Activated T-helper 2 cell treated with anti-CD3 and anti-CD28 coated beads, Interferon-gamma antibody, Interleukin-2, Interleukin-4, amounts not matched to agents 10 μg/mL and 5 μg/mL and 100 μg/mL, durations not matched to agents 14 hours and 24 hours and 36 hours (primary cell): ENCODE measurements at regions not wholly inside any gene's neighbourhood (a gene's known extent, or its start where the extent isn't known, plus 50 kb on each side); places are given as distances from the start of the nearest gene placed in this dataset.

Source experiments
- DNase-seq: peaks from one replicate; pipeline ENCODE4 v3.0.0; 2021; ENCODE audit warnings: low spot score
- H3K27ac Mint-ChIP-seq: one replicate; pipeline ENCODE4 v1.8.0; 2021; ENCODE audit warnings: mixed read lengths
- H3K27me3 Mint-ChIP-seq: one replicate; pipeline ENCODE4 v1.8.0; 2021; ENCODE audit warnings: low read depth, mixed read lengths
- H3K36me3 Mint-ChIP-seq: one replicate; pipeline ENCODE4 v1.8.0; 2021; ENCODE audit warnings: low read depth, mixed read lengths
- H3K4me1 Mint-ChIP-seq: one replicate; pipeline ENCODE4 v1.8.0; 2021; ENCODE audit warnings: low read depth, mixed read lengths
- H3K4me3 Mint-ChIP-seq: one replicate; pipeline ENCODE4 v1.8.0; 2021; ENCODE audit warnings: low read depth, mild to moderate bottlenecking, moderate library complexity, mixed read lengths
- H3K9me3 Mint-ChIP-seq: one replicate; pipeline ENCODE4 v1.8.0; 2021; ENCODE audit warnings: mixed read lengths
- intact Hi-C: fragments of 100-400 bp; cut with micrococcal nuclease; formaldehyde crosslinking; loops from one replicate; pipeline ENCODE4 v1.15.1; 2023

DNA sequence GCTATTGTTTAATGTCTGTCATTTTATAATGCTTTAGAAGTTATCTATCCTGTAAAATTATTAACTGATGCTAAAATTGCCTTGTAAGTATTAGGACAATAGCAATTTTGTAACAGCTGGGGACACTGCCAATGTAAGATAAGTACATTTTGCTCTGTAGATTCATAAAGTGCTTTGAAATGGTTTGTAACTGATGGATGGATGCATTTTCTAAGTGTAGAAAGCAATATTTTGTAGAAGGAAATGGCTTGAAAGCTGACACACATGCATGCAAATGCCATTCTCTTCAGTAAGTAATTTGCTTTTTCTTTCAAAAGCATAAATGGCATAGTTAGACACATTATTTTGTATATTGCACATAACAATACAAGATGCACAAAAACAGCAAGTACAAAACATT lies 129.8 kb downstream of the FOXG1 start:
- no peak overlapping the region for H3K27ac Mint-ChIP-seq
- DNase-seq = no peak

DNA sequence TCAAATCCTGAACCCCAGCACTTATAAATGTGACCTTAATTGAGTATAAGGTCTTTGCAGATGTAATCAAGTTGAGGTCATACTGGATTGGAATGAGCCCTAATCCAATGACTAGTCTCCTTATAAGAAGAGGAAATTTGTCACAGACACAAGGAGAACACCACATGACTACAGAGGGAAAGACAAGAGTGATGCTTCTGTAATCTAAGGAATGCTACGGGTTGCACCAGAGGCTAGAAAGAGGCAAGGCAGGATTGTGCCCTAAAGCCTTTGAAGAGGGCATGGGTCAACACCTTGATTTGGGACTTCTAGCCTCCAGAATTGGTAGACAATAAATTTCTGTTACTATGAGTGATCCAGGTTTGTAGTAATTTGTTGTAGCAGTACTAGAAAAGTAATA lies 135.0 kb downstream of the FOXG1 start:
- H3K36me3 Mint-ChIP-seq = no peaks in the 10 kb centered on the region
- H3K9me3 Mint-ChIP-seq = peaks cover 28% of the 10 kb centered on the region
- intact Hi-C loops = no loop called here
- DNase-seq = no peak
- no peak overlapping the region for H3K27ac Mint-ChIP-seq
- H3K27me3 Mint-ChIP-seq = no peaks in the 10 kb centered on the region
- H3K4me1 Mint-ChIP-seq = no peaks in the 10 kb centered on the region
- H3K4me3 Mint-ChIP-seq = no peak overlapping the region

More for the DNA sequence above, 129.8 kb downstream of the FOXG1 start:
- H3K36me3 Mint-ChIP-seq = no peaks in the 10 kb centered on the region
- intact Hi-C loops = no loop called here
- H3K4me1 Mint-ChIP-seq = no peaks in the 10 kb centered on the region
- H3K9me3 Mint-ChIP-seq = peaks cover 20% of the 10 kb centered on the region
- H3K27me3 Mint-ChIP-seq = no peaks in the 10 kb centered on the region
- H3K4me3 Mint-ChIP-seq = no peak overlapping the region

DNA sequence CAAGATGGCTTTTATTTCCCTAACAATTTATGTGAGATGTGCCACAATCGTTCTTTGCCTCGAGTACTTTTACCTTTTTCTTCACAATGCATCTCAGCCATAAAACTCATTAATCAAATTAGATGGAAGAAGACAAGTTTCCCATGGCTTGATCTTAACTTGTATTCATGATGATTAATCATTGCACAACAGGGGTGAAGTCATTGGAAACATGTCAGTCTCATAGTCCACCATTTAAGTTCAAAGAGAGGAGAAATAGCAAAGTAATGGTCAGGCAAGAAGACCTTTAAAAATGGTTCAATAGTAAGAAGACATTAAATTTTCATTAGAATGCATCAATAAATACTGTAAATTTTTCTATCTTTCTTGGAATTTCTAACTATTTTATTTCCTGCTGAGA lies 136.3 kb downstream of the FOXG1 start:
- no peaks in the 10 kb centered on the region for H3K4me1 Mint-ChIP-seq
- intact Hi-C loops = no loop called here
- H3K27ac Mint-ChIP-seq = no peak overlapping the region
- DNase-seq = no peak
- no peaks in the 10 kb centered on the region for H3K36me3 Mint-ChIP-seq
- no peaks in the 10 kb centered on the region for H3K27me3 Mint-ChIP-seq
- H3K9me3 Mint-ChIP-seq = peaks cover 41% of the 10 kb centered on the region
- no peak overlapping the region for H3K4me3 Mint-ChIP-seq

DNA sequence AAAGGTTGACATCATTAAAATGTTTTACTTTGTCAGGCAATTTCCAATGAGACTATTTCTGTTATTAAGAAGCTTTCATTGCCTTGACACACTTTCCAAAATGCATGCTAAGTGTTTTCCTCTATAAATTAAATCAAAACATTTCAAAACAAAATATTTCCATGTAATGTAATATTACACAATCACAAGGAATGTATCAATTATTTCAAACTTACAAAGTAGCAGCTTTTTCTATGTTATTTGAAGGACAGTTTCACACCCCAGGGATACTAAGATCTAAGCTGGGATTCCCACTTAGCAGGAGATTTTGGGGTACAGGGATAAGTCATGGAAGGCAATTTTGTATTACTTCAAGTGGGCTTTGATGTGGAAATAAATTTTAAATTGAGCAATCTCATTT lies 144.9 kb downstream of the FOXG1 start:
- Mint-ChIP-seq H3K4me1 (no peaks in the 10 kb centered on the region), H3K27ac (no peak overlapping the region)

DNA sequence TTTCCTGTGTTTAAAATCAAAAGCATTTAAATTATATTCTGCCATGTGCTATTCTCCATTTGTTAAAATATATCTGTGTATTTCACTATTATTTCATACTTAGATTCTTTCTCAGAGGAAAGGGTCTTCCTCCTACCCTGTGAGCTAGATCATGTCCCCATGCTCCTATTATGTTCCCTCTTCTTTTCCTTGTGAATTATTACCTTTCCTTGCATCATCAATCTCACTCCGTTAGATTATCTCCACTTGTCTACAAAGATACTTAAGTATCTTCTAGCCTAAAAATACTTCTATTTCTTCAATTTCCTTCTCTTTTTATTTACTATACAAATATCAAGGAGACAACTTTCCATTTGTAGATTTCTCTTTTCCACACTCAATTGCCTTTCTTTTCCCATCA lies 146.5 kb downstream of the FOXG1 start:
- peaks cover 55% of the 10 kb centered on the region for H3K9me3 Mint-ChIP-seq
- no peak overlapping the region for H3K27ac Mint-ChIP-seq
- intact Hi-C loops = no loop called here
- no peak overlapping the region for H3K4me3 Mint-ChIP-seq
- no peak for DNase-seq
- H3K4me1 Mint-ChIP-seq = no peaks in the 10 kb centered on the region
- H3K27me3 Mint-ChIP-seq = no peaks in the 10 kb centered on the region
- H3K36me3 Mint-ChIP-seq = no peaks in the 10 kb centered on the region

More for the DNA sequence above, 144.9 kb downstream of the FOXG1 start:
- no peaks in the 10 kb centered on the region for H3K36me3 Mint-ChIP-seq
- DNase-seq = no peak
- intact Hi-C loops = no loop called here
- H3K27me3 Mint-ChIP-seq = no peaks in the 10 kb centered on the region
- H3K9me3 Mint-ChIP-seq = peaks cover 64% of the 10 kb centered on the region
- H3K4me3 Mint-ChIP-seq = no peak overlapping the region

DNA sequence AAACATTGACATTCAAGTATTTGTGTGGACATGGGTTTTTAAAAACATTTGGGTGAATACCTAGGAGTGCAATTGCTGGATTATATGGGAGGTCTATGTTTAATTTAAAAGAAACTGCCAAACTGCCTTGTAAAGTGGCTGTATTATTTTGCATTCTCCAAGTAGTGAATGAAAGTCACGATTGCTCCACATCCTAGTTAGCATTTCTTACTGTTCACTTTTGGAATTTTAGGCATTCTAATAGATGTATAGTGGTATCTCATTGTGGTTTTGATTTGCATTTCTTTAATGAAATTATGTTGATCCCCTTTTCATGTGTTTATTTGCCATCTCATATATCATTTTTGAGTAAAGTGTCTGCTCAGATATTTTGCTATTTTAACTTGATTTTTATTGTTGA lies 159.5 kb downstream of the FOXG1 start:
- peaks cover 35% of the 10 kb centered on the region for H3K9me3 Mint-ChIP-seq
- no peaks in the 10 kb centered on the region for H3K27me3 Mint-ChIP-seq
- no peak overlapping the region for H3K27ac Mint-ChIP-seq
- H3K36me3 Mint-ChIP-seq = no peaks in the 10 kb centered on the region
- no peak overlapping the region for H3K4me3 Mint-ChIP-seq
- intact Hi-C loops = no loop called here
- DNase-seq = no peak
- no peaks in the 10 kb centered on the region for H3K4me1 Mint-ChIP-seq

DNA sequence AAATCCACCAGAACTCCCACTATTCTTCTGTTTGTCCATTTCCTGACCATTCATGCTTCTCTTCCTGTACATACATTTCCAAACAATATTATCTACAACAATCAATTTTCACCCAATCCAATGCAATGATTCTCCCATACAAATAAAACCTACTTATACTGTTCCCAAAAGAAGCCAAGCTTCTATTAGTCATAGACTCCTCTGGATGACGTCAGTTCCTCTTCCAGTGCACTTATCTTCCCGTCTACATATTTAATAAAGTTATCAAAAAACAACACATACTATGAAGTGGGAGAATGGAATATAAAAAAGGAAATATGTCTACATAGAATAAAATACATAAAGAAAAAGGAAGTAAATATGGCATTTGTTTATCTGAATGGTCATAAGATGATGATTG lies 165.4 kb downstream of the FOXG1 start:
- H3K9me3 Mint-ChIP-seq = peaks cover 47% of the 10 kb centered on the region
- H3K27me3 Mint-ChIP-seq = no peaks in the 10 kb centered on the region
- DNase-seq = no peak
- intact Hi-C loops = no loop called here
- H3K4me1 Mint-ChIP-seq = no peaks in the 10 kb centered on the region
- no peak overlapping the region for H3K4me3 Mint-ChIP-seq
- no peaks in the 10 kb centered on the region for H3K36me3 Mint-ChIP-seq
- no peak overlapping the region for H3K27ac Mint-ChIP-seq

DNA sequence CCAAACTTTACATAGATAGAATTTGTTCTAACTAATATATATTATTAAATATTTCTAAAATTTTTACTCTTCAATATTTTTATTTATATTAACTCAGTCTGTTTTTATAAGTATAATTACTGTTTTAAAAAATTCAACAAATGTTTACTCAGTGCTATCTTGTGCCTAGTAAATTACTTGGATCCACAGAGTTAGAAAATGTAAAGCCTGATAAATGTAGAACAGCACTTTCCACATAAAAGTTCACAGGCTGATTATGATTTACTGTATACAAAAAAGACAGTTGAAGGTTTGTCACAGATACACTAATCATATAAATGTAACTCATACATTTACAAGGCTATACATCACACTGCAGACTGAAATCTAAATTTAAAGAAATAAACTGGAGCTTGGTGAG lies 170.0 kb downstream of the FOXG1 start:
- Mint-ChIP-seq H3K4me3 (no peak overlapping the region), H3K27ac (no peak overlapping the region), H3K9me3 (peaks cover 49% of the 10 kb centered on the region), H3K36me3 (no peaks in the 10 kb centered on the region), H3K27me3 (no peaks in the 10 kb centered on the region), H3K4me1 (no peaks in the 10 kb centered on the region)
- intact Hi-C loops = no loop called here
- DNase-seq = no peak

DNA sequence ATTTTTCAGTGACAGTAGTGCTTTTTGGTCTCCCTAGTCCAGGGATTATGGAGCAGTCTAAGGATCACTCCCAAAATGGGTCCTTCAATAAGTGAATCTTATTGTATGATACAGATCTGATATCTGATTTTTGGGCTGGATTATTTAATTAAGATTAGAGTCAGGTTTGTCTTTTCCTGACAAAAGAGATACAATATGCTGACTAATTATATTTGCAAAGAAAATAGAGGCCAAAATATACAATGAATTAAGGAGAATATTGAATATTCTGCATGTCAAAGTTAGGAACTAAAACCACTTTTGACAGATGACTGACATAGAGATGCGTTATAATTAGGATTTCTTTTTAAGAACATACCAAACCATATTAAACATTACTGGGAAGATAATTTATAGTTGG lies 175.2 kb downstream of the FOXG1 start:
- intact Hi-C loops = no loop called here
- H3K9me3 Mint-ChIP-seq = peaks cover 47% of the 10 kb centered on the region
- no peak for DNase-seq
- no peaks in the 10 kb centered on the region for H3K4me1 Mint-ChIP-seq
- H3K27me3 Mint-ChIP-seq = no peaks in the 10 kb centered on the region
- H3K36me3 Mint-ChIP-seq = no peaks in the 10 kb centered on the region
- no peak overlapping the region for H3K27ac Mint-ChIP-seq
- no peak overlapping the region for H3K4me3 Mint-ChIP-seq

DNA sequence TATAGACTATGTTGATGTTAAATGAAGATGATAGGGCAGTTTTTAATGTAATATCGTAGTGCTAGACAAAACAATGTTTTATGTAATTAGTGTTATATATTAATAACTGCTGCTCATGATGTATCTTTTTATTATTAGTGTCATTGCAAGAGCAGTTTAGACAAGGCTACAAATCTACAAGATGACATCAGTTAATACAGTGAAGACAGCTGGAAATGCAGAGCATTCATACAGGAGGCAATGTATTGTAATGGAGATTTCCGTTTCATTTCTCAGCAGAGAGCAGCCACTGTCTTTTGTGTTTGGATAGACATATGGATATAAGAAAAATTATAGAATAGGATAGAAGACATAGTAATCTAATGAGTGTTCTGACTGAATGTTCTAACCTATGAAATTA lies 178.0 kb downstream of the FOXG1 start:
- no peak for DNase-seq
- peaks cover 59% of the 10 kb centered on the region for H3K9me3 Mint-ChIP-seq
- no peaks in the 10 kb centered on the region for H3K36me3 Mint-ChIP-seq
- no peaks in the 10 kb centered on the region for H3K27me3 Mint-ChIP-seq
- H3K4me3 Mint-ChIP-seq = no peak overlapping the region
- no peaks in the 10 kb centered on the region for H3K4me1 Mint-ChIP-seq
- no peak overlapping the region for H3K27ac Mint-ChIP-seq
- intact Hi-C loops = no loop called here

DNA sequence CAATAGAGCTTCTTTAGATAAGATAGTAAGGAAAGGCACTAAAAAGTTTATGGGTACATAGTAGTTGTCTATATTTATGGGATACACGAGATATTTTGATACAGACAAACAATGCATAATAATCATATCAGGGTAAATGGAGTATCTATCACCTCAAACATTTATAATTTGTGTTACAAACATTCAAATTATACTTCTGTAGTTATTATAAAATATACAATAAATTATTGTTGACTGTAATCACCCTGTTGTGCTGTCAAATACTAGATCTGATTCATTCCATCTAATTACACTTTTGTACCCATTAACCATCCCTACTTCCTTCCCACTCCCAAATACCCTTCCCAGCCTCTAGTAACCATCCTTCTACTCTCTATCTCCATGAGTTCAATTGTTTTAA lies 179.7 kb downstream of the FOXG1 start:
- no peak for DNase-seq
- Mint-ChIP-seq H3K27ac (no peak overlapping the region), H3K36me3 (no peaks in the 10 kb centered on the region), H3K9me3 (peaks cover 72% of the 10 kb centered on the region), H3K4me3 (no peak overlapping the region), H3K27me3 (no peaks in the 10 kb centered on the region), H3K4me1 (no peaks in the 10 kb centered on the region)
- intact Hi-C loops = no loop called here

DNA sequence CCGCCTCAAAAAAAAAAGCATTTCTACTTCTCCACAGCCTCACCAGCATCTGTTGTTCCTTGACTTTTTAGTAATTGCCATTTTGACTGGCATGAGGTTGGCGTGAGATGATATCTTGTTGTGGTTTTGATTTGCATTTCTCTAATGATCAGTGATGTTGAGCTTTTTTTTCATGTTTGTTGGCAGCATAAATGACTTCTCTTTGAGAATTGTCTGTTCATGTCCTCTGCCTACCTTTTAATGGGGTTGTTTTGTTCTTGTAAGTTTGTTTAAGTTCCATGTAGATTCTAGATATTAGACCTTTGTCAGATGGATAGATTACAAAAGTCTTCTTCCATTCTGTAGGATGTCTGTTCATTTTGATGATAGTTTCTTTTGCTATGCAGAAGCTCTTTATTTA lies 182.9 kb downstream of the FOXG1 start:
- no peak for DNase-seq
- no peaks in the 10 kb centered on the region for H3K4me1 Mint-ChIP-seq
- H3K36me3 Mint-ChIP-seq = no peaks in the 10 kb centered on the region
- peaks cover 80% of the 10 kb centered on the region for H3K9me3 Mint-ChIP-seq
- intact Hi-C loops = no loop called here
- no peak overlapping the region for H3K4me3 Mint-ChIP-seq
- H3K27ac Mint-ChIP-seq = no peak overlapping the region
- H3K27me3 Mint-ChIP-seq = no peaks in the 10 kb centered on the region

DNA sequence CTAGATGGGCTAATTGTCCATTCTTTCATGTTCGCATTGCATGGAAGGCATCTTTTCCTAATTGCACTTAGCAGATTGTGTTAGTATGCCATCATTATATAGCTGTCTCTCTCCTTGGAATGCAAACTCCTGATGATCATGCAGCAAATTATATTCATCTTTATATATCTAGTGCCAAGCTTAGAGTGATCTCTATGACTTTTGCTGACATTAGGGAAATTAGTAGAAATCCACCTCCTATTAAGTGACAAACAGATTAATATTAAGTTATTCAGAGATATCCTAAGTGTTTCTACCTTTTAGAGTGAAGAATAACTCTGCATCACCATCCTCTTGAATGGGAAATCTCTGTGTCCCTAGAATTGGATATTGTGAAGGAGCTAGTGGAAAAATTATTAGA lies 185.6 kb downstream of the FOXG1 start:
- Mint-ChIP-seq H3K36me3 (no peaks in the 10 kb centered on the region), H3K4me3 (no peak overlapping the region), H3K27me3 (no peaks in the 10 kb centered on the region), H3K4me1 (no peaks in the 10 kb centered on the region), H3K9me3 (peaks cover 79% of the 10 kb centered on the region), H3K27ac (no peak overlapping the region)
- intact Hi-C loops = no loop called here
- no peak for DNase-seq

DNA sequence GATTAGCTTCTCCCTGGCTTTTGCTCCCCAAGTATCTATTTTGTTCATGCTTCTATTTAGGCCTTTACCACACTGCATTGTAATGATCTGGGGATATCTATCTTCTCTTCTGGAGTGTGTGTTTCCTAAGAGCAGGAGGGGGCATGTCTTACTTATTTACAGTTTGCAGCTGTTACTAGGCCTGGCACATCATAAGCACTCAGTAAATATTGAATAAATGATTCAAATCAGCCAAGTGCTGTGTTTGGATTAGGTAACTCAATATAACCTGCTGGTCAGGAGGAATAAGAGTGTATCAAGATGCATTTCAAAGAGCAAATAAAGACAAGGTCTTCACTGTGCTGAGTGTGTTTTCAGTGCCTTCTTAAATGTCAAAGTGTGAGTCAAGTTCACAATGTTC lies 186.1 kb downstream of the FOXG1 start:
- Mint-ChIP-seq H3K4me3 (no peak overlapping the region), H3K27me3 (no peaks in the 10 kb centered on the region), H3K9me3 (peaks cover 78% of the 10 kb centered on the region), H3K27ac (no peak overlapping the region), H3K4me1 (no peaks in the 10 kb centered on the region), H3K36me3 (no peaks in the 10 kb centered on the region)
- intact Hi-C loops = no loop called here
- DNase-seq = no peak
